Vagina (tissue), 2 donors: ENCODE measurements at regions not wholly inside any gene's neighbourhood (a gene's known extent, or its start where the extent isn't known, plus 50 kb on each side); places are given as distances from the start of the nearest gene placed in this dataset.

ENCODE experiments used
- POLR2A ChIP-seq, 2 donors: fragments of 450-650 bp; IDR thresholded peaks; one replicate each; pipeline ENCODE4 v1.6.1; 2017; ENCODE audit warnings: antibody characterized with exemption in 2 of 2, mild to moderate bottlenecking in 2 of 2, moderate library complexity in 2 of 2
- POLR2AphosphoS5 ChIP-seq, 2 donors: sonication (generic); formaldehyde crosslinking; IDR thresholded peaks; one replicate each; pipeline ENCODE4 v1.9.0; 2017; ENCODE audit warnings: antibody characterized with exemption in 2 of 2, mild to moderate bottlenecking in 2 of 2, low read depth in 1 of 2; ENCODE audit not compliant: insufficient read depth in 1 of 2
- TF ChIP-seq, protein P1 (sequence below), 3 experiments: fragments of 450-650 bp in 2 of 3; fragments of 200-600 bp in 1 of 3; sonication (generic) in 1 of 3; IDR thresholded peaks; one replicate each; pipeline ENCODE4 v1.5.1; 2017 to 2019; ENCODE audit warnings: antibody characterized with exemption in 3 of 3, mild to moderate bottlenecking in 2 of 3, moderate library complexity in 2 of 3

DNA sequence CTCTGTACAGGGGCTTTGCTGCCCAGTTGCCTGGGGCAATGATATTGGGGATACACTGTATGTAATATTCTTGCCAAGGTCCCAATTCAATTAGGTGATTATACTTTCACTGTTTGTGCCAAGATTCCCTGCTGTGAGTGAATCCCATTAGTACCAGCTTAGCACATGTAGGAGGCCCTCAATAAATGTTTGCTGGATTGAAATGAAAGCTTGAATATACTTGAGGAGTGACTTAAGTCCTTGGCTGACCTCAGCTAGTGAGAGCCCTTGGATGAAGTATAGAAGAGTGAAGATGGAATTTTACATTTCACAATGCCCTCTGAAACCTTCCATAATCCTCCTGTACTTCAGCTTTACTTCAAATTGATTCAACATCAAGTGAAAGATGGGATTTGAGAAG, 102.9 kb downstream of the GATA6 start:
- TF ChIP-seq POLR2AphosphoS5 (IDR thresholded peaks at IDR 0.05; ENCODE audit: insufficient read depth in 1 of 2, low read depth in 1 of 2), result no peak
- TF ChIP-seq, protein P1, sequence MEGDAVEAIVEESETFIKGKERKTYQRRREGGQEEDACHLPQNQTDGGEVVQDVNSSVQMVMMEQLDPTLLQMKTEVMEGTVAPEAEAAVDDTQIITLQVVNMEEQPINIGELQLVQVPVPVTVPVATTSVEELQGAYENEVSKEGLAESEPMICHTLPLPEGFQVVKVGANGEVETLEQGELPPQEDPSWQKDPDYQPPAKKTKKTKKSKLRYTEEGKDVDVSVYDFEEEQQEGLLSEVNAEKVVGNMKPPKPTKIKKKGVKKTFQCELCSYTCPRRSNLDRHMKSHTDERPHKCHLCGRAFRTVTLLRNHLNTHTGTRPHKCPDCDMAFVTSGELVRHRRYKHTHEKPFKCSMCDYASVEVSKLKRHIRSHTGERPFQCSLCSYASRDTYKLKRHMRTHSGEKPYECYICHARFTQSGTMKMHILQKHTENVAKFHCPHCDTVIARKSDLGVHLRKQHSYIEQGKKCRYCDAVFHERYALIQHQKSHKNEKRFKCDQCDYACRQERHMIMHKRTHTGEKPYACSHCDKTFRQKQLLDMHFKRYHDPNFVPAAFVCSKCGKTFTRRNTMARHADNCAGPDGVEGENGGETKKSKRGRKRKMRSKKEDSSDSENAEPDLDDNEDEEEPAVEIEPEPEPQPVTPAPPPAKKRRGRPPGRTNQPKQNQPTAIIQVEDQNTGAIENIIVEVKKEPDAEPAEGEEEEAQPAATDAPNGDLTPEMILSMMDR (IDR thresholded peaks at IDR 0.05), result no peak
- TF ChIP-seq POLR2A (IDR thresholded peaks at IDR 0.05), result no peak
